Lower leg skin (tissue), 3 donors: ENCODE measurements at regions not wholly inside any gene's neighbourhood (a gene's known extent, or its start where the extent isn't known, plus 50 kb on each side); places are given as distances from the start of the nearest gene placed in this dataset.

Source experiments
- POLR2A ChIP-seq, 2 donors: fragments of 450-650 bp; IDR thresholded peaks; one replicate each; pipeline ENCODE4 v1.6.1; 2016 to 2017; ENCODE audit warnings: antibody characterized with exemption in 2 of 2, mild to moderate bottlenecking in 1 of 2, moderate library complexity in 1 of 2
- TF ChIP-seq, protein P1 (sequence below), 3 donors: fragments of 450-650 bp; IDR thresholded peaks; one replicate each; pipeline ENCODE4 v1.5.1; 2016; ENCODE audit warnings: antibody characterized with exemption in 3 of 3, mild to moderate bottlenecking in 3 of 3, moderate library complexity in 2 of 3

DNA sequence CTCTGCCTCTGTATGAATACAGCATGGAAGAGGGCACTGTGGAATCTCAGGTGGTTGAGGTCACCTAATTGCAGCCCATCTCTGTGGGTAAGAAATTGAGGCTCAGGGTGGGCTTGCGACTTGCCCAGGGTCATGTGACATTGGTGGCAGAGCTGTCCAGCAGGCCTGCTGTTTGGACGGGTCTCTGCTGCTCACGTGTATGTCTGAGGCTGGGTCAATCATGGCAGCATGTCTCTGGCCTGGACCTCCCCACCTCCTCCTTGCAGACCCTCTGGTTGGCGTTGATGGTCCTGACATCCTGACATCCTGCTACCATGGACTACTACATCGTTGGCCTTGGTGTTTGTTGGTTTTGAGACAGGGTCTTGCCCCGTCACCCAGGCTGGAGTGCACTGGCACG lies 64.3 kb upstream of the HPCAL1 start:
- TF ChIP-seq, protein P1, sequence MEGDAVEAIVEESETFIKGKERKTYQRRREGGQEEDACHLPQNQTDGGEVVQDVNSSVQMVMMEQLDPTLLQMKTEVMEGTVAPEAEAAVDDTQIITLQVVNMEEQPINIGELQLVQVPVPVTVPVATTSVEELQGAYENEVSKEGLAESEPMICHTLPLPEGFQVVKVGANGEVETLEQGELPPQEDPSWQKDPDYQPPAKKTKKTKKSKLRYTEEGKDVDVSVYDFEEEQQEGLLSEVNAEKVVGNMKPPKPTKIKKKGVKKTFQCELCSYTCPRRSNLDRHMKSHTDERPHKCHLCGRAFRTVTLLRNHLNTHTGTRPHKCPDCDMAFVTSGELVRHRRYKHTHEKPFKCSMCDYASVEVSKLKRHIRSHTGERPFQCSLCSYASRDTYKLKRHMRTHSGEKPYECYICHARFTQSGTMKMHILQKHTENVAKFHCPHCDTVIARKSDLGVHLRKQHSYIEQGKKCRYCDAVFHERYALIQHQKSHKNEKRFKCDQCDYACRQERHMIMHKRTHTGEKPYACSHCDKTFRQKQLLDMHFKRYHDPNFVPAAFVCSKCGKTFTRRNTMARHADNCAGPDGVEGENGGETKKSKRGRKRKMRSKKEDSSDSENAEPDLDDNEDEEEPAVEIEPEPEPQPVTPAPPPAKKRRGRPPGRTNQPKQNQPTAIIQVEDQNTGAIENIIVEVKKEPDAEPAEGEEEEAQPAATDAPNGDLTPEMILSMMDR (IDR thresholded peaks at IDR 0.05), result no peak
- TF ChIP-seq POLR2A (IDR thresholded peaks at IDR 0.05), result no peak
